ENCODE measurements at regions not wholly inside any gene's neighbourhood (a gene's known extent, or its start where the extent isn't known, plus 50 kb on each side); places are given as distances from the start of the nearest gene placed in this dataset.
A peak's percentile ranks its signal among the peaks of the same experiment; 100 is the strongest.
"Not testable (repeated sequence)": the region's sequence is repeated elsewhere in the genome, so short reads cannot be mapped to it uniquely, and the experiment has no call there.

DNA sequence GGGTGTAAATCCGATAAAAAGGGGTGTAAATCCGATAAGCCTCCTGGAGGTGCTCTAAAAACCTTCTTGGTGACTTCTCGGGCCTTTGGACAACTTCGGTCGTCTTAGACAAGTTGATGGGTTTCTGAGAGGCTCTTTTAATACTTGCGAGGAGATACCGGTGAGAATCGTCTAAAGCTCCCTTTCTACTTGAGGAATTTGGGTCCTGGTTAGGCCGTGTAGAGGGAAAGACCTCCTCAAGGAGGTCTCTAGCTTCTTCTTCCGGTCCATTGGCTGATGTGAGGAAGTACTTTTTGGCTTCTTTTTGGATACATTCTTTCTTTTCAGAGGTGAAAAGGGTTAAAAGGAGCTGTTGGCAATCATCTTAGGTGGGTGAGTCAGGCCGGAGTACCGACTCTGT lies 128.5 kb downstream of the ART5 start:
- not testable (repeated sequence) for DNase-seq

DNA sequence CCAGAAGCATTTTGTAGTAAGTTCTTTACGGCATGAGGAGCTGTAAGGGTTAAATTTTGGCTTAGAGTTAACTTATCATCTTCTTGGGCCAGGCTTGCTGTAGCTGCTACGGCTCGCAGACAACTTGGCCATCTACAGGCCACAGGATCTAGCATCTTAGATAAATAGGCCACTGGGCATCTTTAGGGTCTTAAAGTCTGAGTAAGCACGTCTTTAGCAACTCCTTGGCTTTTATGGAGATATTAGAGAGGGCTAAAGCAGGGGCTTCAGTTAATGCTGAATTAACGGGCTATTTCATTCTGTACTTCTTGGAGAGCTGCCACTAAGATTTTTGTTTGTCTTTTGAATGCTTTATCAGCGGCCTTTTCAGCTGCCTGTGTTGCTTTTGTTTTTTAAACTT lies 129.0 kb downstream of the ART5 start:
- DNase-seq, result not testable (repeated sequence)

DNA sequence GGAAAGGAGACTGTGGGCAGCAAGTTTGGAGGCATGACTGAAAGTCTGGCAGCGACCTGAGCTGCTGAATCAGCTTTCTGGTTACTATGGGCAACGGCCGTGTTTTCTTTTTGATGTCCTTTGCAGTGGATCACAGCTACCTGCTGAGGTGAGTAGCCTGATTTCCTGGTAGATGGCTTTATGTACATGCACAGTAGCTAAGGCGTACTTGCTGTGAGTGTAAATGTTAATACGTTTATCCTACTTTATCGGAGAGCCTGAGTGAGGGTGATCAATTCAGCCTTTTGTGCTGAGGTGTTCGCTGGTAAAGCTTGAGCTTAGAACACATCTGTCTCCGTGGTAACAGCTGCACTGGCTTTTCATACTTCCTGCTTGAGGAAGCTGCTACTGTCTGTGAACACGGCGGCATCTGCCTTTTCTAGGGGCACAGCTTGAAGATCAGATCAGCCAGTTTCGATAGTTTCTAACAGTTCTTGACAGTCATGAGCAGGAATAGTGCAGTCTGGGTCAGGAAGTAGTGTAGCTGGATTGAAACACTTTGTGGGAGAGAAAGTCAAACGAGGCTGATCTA lies 129.6 kb downstream of the ART5 start:
- DNase-seq, result peak; percentile 50

DNA sequence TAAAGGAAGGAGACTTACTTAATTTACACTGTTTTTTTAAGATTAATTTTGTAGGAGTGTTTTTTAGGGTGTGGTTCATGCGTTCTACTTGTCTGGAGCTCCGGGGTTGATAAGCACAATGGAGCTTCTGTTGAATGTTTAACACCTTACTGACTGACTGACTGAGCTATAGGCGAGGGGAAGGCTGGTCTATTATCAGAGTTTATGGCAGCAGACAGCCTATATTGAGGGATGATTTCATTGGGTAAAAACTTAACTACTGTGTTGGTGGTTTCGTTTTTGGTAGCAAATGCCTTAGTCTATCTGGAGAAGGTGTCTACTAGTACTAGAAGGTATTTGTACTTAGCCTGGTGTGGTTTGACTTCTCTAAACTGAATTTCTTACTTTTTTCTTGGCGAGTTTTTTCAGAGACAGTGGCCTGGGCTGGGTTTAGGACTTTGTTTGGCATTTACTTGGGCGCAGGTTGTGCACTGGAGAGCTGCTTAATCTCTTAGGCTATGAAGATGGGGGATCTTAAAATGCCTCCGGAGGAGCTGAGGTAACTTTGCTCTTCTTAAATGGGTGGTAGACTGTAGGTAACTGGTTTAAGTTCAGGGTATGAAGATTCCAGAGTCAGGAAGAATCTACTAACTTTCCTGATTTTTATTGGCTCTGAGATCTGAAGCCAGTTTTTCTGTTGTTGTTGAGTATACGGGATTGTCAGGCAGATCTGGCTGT lies 130.2 kb downstream of the ART5 start:
- not testable (repeated sequence) for DNase-seq

DNA sequence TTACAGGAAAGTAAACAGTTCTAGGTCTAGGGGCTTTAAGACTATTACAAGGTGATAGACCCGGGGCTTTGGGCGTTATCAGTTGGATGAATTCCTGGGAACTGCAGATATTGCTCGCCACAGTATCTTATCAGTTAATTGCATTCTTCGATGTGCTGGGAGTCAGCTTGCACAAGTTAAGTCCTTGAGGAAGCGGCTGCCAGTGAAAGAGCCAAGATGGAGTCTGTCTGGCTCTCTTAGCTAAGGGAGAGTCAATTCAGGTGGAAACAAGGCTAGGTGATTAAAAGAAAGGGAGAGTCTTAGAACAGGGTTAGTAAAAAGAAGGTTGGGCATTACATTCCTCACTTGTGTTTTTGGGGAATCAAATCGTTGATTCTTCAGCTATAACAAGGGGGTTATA lies 130.6 kb upstream of the ZNF195 start:
- DNase-seq, result not testable (repeated sequence)

DNA sequence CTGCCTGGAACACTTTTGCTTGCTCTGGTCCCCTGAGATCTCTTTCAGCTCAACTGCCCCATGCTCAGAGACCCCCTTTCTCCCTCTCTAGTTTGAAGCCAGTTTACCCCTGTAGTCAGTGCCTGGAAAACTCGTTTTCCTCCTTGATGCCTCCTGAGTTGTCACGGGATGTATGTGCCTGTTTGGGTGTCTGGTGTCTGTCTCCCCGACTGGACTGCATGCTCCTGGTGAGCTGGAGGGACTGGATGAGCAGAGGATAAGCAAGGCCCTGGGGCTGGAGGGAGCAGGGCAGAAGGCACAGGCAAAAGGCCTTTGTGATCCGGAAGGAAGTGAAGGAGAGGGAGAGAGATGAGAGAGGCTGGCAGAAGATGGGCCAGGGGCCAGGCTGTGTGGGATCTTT lies 120.3 kb upstream of the ZNF195 start:
- not testable (repeated sequence) for DNase-seq

DNA sequence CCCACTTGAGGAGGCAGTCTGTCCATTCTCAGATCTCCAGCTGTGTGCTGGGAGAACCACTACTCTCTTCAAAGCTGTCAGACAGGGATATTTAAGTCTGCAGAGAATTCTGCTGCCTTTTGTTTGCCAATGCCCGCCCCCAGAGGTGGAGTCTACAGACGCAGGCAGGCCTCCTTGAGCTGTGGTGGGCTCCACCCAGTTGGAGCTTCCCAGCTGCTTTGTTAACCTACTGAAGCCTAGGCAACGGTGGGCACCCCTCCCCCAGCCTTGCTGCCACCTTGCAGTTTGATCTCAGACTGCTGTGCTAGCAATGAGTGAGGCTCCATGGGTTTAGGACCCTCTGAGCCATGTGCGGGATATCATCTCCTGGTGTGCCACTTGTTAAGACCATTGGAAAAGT lies 119.4 kb upstream of the ZNF195 start:
- DNase-seq, result peak; percentile 26

DNA sequence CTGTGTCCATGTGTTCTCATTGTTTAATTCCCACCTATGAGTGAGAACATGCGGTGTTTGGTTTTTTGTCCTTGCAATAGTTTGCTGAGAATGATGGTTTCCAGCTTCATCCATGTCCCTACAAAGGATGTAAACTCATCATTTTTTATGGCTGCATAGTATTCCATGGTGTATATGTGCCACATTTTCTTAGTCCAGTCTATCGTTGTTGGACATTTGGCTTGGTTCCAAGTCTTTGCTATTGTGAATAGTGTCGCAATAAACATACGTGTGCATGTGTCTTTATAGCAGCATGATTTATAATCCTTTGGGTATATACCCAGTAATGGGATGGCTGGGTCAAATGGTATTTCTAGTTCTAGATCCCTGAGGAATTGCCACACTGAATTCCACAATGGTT lies 114.2 kb upstream of the ZNF195 start:
- not testable (repeated sequence) for DNase-seq

DNA sequence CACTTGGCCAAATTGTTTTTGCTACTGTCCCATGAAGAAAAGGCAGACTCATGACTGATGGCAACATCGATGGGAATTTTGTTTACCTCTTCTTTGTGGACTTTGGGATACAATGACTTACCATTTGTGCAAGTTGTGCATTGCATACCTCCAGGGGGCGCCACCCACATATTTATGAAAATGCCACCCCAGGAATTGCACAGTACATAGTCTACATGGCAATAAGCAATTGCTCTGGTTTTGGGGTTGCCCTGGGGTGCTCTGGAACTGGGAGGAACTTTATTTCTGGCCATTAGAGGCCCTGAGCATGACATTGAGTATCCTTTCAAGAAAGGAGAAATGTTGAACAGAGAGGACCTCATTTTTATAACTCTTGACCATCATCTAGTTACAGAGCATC lies 109.1 kb upstream of the ZNF195 start:
- DNase-seq, result not testable (repeated sequence)

DNA sequence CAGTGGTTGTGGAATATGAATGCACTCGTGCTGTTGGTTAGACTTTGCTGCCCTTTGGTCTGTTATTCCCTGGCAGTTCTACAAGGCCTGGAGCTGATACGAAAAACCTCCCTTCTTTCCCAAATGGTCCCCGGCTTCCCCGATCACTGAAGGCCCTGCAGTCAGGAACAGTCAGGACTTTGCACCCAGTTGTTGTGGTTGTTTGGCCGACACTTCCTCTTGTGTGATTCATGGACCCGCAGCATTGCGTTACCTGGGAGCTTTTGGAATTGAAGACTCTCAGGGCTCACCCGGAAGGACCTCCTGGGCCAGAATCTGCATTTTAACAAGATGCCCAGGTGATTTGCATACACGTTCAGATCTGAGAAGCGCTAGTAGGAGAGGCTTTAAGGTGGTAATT lies 106.8 kb upstream of the ZNF195 start:
- DNase-seq, result not testable (repeated sequence)

DNA sequence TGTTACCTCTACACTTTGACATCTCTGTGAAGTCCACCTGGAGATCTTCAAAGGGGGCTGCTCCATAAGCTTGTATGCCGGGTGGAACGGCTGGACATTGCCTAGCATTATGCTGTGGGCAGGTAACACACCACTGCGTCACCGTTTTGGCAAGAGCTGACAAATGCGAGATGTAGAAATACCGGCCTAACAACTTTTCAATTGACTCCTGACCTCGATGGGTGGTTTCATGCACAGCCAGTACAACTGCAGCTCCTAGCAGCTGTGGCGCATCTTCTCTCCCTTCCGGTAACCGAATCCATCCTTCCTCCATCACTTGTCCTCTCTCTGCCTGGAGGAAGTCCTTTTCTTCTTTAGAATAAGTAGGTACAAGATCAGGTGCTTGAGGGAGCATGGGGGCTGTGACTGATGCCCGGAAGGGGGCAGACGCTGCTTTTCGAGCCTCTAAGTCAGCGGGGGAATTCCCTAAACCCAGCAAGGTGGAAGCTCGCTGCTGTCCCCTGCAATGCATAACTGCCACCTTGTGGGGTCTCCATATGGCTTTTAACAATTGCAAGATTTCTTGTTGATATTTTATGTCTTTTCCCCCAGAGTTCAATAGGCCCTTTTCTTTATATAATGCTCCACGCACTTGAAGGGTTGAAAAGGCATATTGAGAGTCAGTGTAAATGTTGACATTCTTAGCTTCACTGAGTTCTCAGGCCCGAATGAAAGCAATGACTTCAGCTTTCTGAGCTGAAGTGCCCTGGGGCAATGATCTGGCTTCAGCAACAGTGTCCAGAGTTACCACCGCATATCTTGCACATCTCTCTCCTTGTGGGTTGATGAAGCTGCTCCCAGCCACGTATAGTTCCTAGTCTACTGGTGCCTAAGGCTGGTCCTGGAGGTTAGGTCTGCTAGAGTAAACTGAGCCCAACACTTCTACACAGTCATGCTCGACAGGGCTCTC lies 98.3 kb upstream of the ZNF195 start:
- DNase-seq, result not testable (repeated sequence)

DNA sequence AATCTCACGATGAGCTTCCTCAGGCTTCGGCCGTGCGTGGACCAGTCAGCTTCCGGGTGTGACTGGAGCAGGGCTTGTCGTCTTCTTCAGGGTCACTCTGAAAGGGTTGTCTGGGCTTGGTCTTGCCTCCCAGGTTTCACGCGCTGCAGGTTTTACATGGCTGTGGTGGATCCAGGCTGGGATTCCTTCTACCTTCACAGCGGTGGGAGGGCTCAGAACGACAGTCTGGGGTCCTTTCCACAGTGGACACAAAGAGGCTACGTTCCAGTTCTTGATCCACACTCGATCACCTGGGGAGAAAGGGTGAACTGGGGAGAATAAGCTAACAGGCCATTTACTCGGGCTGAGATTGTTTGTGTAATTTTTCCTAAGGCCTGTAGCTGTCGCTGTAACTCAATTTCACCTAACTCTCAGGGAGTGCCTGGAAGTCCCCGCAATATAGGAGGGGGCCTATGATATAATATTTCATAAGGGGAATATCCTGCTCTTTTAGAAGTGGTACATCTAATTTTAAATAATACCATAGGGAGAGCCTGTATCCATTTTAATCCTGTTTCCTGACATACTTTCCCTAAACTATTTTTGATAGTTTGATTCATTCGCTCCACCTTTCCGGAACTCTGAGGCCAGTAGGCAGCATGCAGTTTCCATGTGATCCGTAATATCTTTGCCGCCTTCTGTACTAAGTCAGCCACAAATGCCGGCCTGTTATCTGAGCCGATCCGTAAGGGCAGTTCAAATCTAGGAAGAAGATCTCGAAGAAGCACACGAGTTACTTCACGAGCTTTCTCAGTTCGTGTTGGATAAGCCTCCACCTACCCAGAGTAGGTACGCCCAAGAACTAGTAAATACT lies 97.4 kb upstream of the ZNF195 start:
- not testable (repeated sequence) for DNase-seq

DNA sequence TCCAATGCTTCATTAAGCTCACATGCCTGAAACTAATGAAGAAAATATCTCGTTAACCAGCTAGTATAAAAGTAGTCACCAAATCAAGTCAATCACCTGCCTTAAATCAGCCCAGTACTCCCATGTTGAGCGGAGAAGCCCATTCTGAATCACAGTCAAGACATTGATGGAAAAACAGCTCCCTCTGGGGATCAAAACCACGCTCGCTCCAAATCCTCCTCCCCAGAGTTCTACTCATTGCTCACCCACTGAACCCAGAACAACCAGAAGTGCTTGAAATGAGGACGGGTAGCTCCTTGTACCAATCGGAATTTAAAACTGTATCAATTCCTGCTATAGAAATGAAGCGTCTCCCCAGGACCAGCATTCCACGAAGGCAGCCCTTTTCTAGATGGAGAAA lies 90.0 kb upstream of the ZNF195 start:
- DNase-seq, result not testable (repeated sequence)

DNA sequence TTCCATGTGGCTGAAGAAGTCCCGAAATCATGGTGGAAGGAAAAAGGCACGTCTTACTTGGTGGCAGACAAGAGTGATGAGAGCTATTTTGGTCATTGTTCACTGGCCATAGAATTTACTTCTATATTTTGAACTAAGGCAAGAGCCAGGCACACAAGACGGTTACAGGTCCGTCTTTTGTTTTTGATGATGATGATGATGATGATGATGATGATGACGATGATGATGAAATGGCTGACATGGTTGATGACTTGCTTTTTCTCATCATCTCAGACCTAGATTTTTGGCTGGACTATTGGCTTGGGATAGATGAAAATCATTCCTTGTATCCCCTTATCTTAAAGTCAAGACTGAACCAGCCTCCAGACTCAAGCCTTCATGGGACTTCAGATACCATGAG lies 88.7 kb upstream of the ZNF195 start:
- not testable (repeated sequence) for DNase-seq

DNA sequence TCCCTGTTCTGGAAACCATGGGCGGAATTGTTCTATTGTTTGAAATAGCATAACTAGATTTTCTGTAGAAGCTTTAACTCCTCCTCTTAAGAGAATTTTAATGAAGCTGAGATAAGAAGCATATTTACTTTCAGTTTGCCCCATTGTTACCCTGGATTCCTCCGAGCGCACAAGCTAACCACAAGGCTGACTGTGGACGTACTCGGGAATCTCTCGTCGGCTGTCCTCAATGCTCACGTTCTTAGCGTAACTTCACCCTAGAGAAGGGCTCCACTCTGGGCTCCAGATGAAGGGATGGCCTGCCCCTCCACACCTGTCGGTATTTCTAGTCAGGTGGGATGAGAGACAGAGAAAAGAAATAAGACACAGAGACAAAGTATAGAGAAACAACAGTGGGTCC lies 76.7 kb upstream of the ZNF195 start:
- DNase-seq, result not testable (repeated sequence)

DNA sequence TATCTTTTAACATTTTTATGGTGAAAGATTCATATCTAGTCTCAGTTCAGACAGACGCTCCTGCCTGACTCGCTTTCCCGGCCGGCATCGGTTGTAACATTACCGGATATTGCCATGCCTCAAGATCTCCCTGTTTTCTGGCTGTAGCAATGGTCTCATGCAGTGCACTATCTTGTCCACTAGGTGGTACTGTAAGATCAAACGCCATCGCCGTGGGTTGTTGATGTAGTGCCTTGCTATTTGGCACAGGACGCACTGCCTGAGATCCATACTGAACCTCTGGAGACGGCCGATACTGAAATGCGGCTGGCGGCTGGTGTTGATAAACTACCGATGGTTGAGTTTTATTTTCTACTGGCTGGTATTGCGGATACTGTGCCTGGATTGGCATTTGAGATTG lies 75.9 kb upstream of the ZNF195 start:
- DNase-seq, result peak; percentile 47

DNA sequence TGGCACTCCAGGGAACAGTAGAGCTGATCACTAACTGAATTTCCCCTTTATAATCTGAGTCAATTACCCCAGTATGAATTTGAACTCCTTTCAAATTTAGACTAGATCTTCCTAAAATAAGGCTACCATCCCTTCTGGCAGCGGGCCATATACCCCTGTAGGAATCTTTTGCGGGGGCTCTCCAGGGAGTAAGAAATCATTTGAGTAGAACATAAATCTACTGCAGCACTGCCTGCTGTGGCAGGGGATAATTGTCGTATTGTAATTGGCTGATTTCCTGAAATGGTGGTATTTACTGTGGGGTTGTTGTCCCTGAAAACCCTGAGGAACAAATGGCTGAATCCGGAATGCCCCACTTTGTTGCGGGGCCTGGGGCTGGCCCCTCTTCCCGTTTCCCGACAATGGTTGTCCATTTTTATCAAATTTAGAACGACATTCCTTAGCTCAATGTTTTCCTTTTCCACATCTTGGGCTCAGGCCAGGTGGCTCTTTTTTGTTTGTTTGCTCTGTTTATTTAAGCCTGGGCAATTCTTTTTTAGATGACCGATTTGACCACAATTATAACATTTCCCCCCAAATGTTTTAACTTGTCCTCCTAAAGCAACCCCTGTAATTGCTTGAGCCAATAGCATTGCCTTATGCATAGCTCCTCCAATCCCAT lies 74.8 kb upstream of the ZNF195 start:
- DNase-seq, result not testable (repeated sequence)

DNA sequence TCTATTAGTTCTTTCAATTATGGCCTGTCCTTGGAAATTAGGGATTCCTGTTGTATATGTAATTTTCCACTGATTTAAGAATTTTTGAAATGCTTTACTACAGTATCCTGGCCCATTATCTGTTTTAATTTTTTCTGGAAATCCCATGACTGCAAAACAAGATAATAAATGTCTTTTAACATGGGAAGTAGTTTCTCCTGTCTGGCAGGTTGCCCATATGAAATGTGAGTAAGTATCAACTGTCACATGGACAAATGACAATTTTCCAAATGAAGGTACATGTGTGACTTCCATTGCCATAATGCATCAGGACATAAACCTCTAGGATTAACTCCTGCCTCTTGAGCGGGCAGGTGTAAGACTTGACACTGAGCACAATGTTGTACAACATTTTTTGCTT lies 71.9 kb upstream of the ZNF195 start:
- DNase-seq, result not testable (repeated sequence)

DNA sequence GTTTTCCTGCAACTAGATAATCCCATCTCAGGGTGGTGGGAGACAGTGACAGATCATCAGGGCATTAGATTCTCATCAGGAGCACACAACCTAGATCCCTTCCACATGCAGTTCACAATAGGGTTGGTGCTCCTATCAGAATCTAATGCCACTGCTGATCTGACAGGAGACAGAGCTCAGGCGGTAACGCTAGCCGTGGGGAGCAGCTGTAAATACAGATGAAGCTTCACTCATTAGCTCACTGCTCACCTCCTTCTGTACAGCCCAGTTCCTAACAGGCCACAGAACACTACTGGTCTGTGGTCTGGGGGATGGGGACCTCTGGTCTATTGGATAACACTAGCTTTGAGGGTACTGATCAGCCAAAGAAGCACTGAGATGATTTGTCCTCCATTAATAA lies 66.6 kb upstream of the ZNF195 start:
- DNase-seq, result not testable (repeated sequence)

DNA sequence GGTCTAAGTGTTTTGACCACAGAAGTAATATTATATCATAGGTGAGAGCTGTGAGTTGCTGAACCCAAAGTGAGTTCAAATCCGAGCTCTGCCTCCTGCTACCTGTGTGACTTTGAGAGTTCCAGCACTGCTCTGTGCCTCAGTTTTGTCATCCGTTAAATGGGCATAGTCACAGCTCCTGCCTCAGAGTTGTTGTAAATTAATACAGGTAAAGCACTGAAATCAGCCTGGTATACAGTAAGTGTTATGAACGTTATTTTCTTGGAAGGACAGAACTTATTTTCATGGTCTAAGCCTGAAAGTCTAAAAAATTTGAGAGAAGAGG lies 65.4 kb upstream of the ZNF195 start:
- not testable (repeated sequence) for DNase-seq

DNA sequence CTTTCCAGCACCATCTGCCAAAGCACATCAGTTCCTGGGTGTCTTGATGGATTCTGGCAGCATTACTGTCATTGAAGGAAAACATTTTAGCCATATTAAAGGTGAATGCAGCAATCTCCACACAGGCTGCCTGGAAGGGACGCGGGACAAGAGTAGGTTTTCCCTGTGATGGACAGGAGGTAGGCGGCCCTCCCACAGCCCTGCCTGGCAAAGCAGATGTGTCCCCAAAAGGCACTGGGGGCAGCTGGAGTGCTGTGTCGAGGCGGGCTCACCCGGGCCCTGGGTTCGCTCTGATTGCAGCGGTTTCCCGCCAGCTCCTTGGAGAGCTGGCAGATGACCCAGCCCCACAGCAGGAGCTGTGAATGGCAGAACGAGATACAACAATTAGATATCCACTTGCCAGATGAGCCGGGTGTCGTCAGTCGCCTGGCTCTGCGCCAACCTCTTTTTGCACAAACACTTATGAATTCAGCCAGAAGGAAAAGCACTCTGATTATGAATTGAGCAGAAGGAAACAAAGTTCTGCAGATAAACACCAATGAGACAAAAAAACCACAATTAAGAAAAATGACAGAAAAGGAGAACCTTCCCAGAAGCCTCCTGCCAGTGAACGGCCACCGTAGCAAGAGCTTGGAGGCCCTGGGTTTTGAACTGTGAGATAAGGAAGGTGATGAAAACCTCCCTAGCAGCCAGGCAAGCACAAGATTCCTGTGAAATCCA lies 64.9 kb upstream of the ZNF195 start:
- not testable (repeated sequence) for DNase-seq
